Mucosa of descending colon (tissue), 3 donors: ENCODE measurements at regions not wholly inside any gene's neighbourhood (a gene's known extent, or its start where the extent isn't known, plus 50 kb on each side); places are given as distances from the start of the nearest gene placed in this dataset.

ENCODE experiments used
- ATAC-seq: fragments of 200-7000 bp; cut with Tn5 transposase; one replicate; pipeline ENCODE4 v1.9.1; 2020; ENCODE audit warnings: mild to moderate bottlenecking, moderate library complexity
- DNase-seq, 3 donors: peaks; one replicate each; pipeline ENCODE4 v3.0.0-alpha.2; 2020
- H3K36me3 ChIP-seq: fragments of 200-600 bp; one replicate; pipeline ENCODE4 v1.8.0; 2021; ENCODE audit warnings: low read depth, mild to moderate bottlenecking
- H3K4me1 ChIP-seq: fragments of 200-600 bp; one replicate; pipeline ENCODE4 v1.8.0; 2021; ENCODE audit warnings: low read depth, mild to moderate bottlenecking
- H3K4me3 ChIP-seq: fragments of 200-600 bp; one replicate; pipeline ENCODE4 v1.8.0; 2021; ENCODE audit warnings: mild to moderate bottlenecking
- H3K9me3 ChIP-seq: fragments of 200-600 bp; one replicate; pipeline ENCODE4 v1.8.0; 2021; ENCODE audit warnings: mild to moderate bottlenecking
- CTCF ChIP-seq: fragments of 200-600 bp; IDR thresholded peaks from one replicate; pipeline ENCODE4 v1.8.0; 2022; ENCODE audit warnings: antibody characterized with exemption, mild to moderate bottlenecking
- intact Hi-C, 2 donors: fragments of 100-400 bp; cut with DNase I in 1 of 2; cut with micrococcal nuclease in 1 of 2; formaldehyde crosslinking; loops; one replicate each; pipeline versions ENCODE4 v1.11.0 to v1.11.1; 2022; cut with DNase I, micrococcal nuclease
- donor health status: DM: no; HTN: no; CAD: no; lungs with moderate emphysema.
- donor health status: DM: no; HTN: no; CAD: no.
- donor health status: DM: no; HTN: yes; CAD: no.

- no peak for TF ChIP-seq CTCF
- no peaks in the 10 kb centered on the region for H3K9me3 ChIP-seq
- H3K36me3 ChIP-seq, result no peaks in the 10 kb centered on the region
- intact Hi-C loops, result no loop called here
- no peaks in the 10 kb centered on the region for H3K4me1 ChIP-seq
- H3K4me3 ChIP-seq, result no peak overlapping the region
- DNase-seq (no peak), ATAC-seq (peak; percentile 87)
Measured at GRCh38 chr9:105147110-105147871, 97.2 kb upstream of the SLC44A1 start.

- no peaks in the 10 kb centered on the region for H3K4me1 ChIP-seq
- no peaks in the 10 kb centered on the region for H3K9me3 ChIP-seq
- no peaks in the 10 kb centered on the region for H3K36me3 ChIP-seq
- intact Hi-C loops, result no loop called here
- ATAC-seq (no peak), DNase-seq (no peak)
- no peak for TF ChIP-seq CTCF
- H3K4me3 ChIP-seq, result no peak overlapping the region
Measured at GRCh38 chr9:105148328-105149006, 96.0 kb upstream of the SLC44A1 start.

- intact Hi-C loops, result loop anchor here in 1 of 2 donors (10.0 kb wide), 1 partner anchor 264 kb away; no protein-coding TSS in a partner anchor
- Histone ChIP-seq H3K9me3 (no peaks in the 10 kb centered on the region), H3K4me3 (no peak overlapping the region), H3K36me3 (no peaks in the 10 kb centered on the region), H3K4me1 (no peaks in the 10 kb centered on the region)
- ATAC-seq (no peak), DNase-seq (no peak)
- no peak for TF ChIP-seq CTCF
Measured at GRCh38 chr9:105150991-105151685, 93.3 kb upstream of the SLC44A1 start.

- intact Hi-C loops, result loop anchor here in 1 of 2 donors (10.0 kb wide), 1 partner anchor 263 kb away; no protein-coding TSS in a partner anchor
- no peaks in the 10 kb centered on the region for H3K9me3 ChIP-seq
- H3K36me3 ChIP-seq, result no peaks in the 10 kb centered on the region
- no peaks in the 10 kb centered on the region for H3K4me1 ChIP-seq
- ATAC-seq (no peak), DNase-seq (no peak)
- H3K4me3 ChIP-seq, result no peak overlapping the region
- no peak for TF ChIP-seq CTCF
Measured at GRCh38 chr9:105151686-105151995, 92.8 kb upstream of the SLC44A1 start.

GRCh38 chr9:105154723-105155191 is 89.7 kb upstream of the SLC44A1 start:
- Histone ChIP-seq H3K4me3 (no peak overlapping the region), H3K4me1 (no peaks in the 10 kb centered on the region), H3K36me3 (no peaks in the 10 kb centered on the region), H3K9me3 (no peaks in the 10 kb centered on the region)
- intact Hi-C loops, result loop anchor here (5.0 to 10.0 kb wide), 2 partner anchors 237 to 260 kb away; no protein-coding TSS in a partner anchor
- ATAC-seq, result peak; percentile 38
- no peak for DNase-seq
- TF ChIP-seq CTCF, result no peak
